ENCODE measurements at regions not wholly inside any gene's neighbourhood (a gene's known extent, or its start where the extent isn't known, plus 50 kb on each side); places are given as distances from the start of the nearest gene placed in this dataset.

DNA sequence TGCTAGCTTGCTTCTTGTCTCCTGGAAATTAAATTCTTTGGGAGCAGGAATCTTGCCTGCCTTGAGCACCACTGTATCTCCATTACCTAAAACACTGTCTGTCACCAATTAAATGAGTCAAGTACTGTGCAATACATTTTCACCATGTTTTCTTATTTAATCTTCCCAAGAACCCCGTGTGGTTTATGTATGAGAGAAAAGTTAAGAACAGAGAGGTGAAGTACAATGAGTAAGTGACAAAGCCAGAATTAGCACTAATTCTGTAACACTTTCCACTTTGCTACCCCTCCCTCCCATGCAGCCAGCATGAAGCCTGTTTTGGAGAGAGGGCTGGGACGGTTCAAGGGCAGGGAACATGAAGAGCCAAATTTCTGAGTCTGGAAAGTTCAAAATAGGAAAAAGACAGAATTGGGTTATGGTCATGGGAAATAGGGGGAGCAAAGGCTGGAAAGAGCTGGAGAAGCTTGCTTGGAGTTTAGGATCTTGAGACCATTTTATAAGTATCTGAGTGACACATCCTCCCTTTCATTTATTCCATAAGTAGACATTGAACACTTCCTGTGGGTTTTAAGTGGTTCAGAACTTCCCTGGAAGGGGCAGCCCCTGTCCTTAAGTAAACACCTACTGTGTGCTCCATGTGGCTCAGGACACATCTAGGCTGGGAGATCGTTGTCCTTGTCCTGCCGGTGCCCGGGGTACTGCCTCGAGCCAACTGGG, 60.5 kb upstream of the CHST1 start:
- TF ChIP-seq, protein P1, sequence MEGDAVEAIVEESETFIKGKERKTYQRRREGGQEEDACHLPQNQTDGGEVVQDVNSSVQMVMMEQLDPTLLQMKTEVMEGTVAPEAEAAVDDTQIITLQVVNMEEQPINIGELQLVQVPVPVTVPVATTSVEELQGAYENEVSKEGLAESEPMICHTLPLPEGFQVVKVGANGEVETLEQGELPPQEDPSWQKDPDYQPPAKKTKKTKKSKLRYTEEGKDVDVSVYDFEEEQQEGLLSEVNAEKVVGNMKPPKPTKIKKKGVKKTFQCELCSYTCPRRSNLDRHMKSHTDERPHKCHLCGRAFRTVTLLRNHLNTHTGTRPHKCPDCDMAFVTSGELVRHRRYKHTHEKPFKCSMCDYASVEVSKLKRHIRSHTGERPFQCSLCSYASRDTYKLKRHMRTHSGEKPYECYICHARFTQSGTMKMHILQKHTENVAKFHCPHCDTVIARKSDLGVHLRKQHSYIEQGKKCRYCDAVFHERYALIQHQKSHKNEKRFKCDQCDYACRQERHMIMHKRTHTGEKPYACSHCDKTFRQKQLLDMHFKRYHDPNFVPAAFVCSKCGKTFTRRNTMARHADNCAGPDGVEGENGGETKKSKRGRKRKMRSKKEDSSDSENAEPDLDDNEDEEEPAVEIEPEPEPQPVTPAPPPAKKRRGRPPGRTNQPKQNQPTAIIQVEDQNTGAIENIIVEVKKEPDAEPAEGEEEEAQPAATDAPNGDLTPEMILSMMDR (IDR thresholded peaks at IDR 0.05; ENCODE audit: low read depth, low read length, missing control alignments) = no peak
- H3K4me3 ChIP-seq (ENCODE audit: low read depth, low read length) = no peak overlapping the region
- DNase-seq (ENCODE audit: low read depth) = no peak

DNA sequence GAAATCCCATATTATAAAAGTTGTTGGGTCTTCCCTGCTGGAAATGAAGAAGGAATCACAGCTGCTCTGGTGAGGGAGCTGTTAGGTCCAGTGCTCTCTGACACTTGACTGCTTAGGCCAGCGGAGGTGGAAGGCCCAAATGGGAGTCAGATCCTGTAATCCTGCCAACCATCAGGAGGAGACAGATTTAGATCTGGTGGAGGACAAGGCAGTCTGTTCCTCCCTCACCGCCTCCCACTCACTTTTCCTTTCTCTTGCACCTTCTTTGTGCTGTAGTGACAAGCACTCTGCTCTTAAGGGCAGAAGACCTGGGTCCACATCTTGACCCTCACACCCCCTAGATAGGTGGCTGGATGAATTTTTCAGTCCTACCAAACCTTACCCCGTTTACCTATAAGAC, 59.7 kb upstream of the CHST1 start:
- TF ChIP-seq, protein P1 (IDR thresholded peaks at IDR 0.05; ENCODE audit: low read depth, low read length, missing control alignments) = no peak
- DNase-seq (ENCODE audit: low read depth) = no peak
- H3K4me3 ChIP-seq (ENCODE audit: low read depth, low read length) = no peak overlapping the region

DNA sequence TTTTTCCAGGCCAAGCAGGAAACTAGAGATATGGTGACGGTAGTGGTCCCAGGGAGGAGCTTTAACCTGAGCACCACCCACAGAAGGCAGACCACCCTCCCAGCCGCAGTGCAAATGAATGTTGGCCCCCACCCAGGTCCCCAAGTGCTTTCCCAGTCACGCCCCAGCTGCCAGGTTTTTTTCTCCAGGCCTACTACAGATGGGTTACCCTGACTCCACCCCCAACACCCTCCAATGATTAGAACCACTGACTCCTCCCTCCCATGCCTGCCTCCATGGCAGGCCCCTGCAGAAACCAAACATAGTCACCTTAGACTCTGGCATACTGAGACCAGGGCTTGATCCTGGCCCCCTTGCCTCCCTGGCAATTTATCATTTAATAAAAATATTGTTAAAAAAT, 58.7 kb upstream of the CHST1 start:
- DNase-seq (ENCODE audit: low read depth) = no peak
- H3K4me3 ChIP-seq (ENCODE audit: low read depth, low read length) = no peak overlapping the region
- TF ChIP-seq, protein P1 (IDR thresholded peaks at IDR 0.05; ENCODE audit: low read depth, low read length, missing control alignments) = no peak

DNA sequence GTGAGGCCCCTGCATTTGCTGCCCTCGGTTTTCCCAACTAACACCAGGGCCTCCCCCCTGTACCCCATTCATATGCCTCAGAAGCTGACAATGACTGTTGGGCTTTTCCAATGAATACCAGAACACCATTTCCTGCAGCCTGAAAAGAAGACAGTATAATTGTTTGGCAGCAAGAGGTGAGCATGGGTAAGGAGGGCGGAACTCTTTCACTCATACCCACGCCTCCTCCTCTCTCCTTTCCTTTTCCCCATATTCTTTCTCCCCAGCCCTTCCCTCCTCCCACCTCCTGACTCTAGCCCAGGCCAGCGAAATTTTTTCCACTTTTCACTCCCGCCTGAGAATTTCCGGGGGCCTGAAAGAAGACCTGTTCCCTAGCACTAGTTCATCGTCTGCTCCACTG, 58.0 kb upstream of the CHST1 start:
- no peak for DNase-seq (ENCODE audit: low read depth)
- TF ChIP-seq, protein P1 (IDR thresholded peaks at IDR 0.05; ENCODE audit: low read depth, low read length, missing control alignments) = no peak
- no peak overlapping the region for H3K4me3 ChIP-seq (ENCODE audit: low read depth, low read length)

DNA sequence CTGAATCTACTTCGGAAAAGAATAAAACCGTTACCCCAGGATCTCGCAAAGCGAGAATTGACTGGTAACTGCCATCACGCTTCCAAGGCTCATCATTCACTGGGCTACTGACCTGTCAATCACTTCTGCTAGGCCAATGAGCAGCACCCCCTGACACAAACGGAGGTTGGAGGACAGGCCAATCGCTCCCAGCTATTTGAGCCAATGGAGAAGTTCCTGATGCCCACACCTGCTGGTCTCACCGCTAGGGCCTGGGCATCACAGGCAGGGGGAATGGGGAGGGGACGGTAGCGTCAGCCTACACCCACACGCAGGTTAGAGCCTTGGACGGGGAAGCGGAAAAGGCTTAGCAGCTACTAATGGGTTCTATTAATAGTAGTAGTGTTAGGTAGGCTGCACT, 56.7 kb upstream of the CHST1 start:
- H3K4me3 ChIP-seq (ENCODE audit: low read depth, low read length) = no peak overlapping the region
- DNase-seq (ENCODE audit: low read depth) = no peak
- TF ChIP-seq, protein P1 (IDR thresholded peaks at IDR 0.05; ENCODE audit: low read depth, low read length, missing control alignments) = no peak

DNA sequence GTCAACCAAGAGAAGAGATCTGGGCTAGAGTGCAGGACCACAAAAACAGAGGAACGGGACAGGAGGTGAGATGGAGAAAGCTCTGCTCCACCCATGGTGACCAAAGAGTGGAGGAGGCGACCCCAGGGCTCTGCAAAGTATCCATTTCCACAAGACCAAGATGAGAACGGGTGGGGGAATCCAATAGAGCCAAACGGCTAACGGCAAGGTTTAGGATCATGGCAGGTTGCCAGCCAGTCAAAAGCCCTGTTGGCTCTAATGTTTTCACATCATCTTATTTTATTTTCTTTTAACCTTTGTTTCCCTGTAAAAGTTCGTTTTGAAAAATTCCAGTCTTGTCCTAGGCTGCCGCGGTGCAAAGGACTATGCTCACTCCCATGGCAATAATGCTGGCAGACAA, 52.1 kb upstream of the CHST1 start:
- TF ChIP-seq, protein P1 (IDR thresholded peaks at IDR 0.05; ENCODE audit: low read depth, low read length, missing control alignments) = no peak
- H3K4me3 ChIP-seq (ENCODE audit: low read depth, low read length) = no peak overlapping the region
- DNase-seq (ENCODE audit: low read depth) = no peak

DNA sequence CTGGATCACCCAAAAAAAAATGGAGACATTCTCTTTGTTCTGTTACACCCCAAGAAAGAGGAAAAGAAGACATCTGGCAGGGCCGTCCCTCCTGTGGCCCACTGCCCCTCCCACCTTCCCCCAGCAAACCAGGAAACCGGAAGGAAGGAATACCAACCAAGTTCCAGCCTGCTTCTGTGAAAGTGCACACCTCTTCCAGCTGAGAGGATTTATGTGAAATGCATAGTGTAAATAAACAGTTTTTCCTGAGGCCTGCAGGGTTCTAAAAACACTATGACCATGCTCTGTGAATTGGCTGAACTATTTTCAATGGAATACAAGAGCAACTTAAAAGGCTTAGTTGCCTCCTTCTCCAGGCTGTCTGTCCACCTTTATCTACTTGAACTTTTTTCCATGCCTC, 50.0 kb upstream of the CHST1 start:
- no peak for DNase-seq (ENCODE audit: low read depth)
- TF ChIP-seq, protein P1 (IDR thresholded peaks at IDR 0.05; ENCODE audit: low read depth, low read length, missing control alignments) = no peak
- H3K4me3 ChIP-seq (ENCODE audit: low read depth, low read length) = no peak overlapping the region

Data from GM12864 (cell line).